ENCODE measurements at regions not wholly inside any gene's neighbourhood (a gene's known extent, or its start where the extent isn't known, plus 50 kb on each side); places are given as distances from the start of the nearest gene placed in this dataset.

- CTCF ChIA-PET, result no interaction called here
- intact Hi-C loops (cut with micrococcal nuclease), result loop anchor here (5.0 to 10.0 kb wide), 4 partner anchors 170 to 398 kb away; no protein-coding TSS in a partner anchor
- TF ChIP-seq, protein P1, sequence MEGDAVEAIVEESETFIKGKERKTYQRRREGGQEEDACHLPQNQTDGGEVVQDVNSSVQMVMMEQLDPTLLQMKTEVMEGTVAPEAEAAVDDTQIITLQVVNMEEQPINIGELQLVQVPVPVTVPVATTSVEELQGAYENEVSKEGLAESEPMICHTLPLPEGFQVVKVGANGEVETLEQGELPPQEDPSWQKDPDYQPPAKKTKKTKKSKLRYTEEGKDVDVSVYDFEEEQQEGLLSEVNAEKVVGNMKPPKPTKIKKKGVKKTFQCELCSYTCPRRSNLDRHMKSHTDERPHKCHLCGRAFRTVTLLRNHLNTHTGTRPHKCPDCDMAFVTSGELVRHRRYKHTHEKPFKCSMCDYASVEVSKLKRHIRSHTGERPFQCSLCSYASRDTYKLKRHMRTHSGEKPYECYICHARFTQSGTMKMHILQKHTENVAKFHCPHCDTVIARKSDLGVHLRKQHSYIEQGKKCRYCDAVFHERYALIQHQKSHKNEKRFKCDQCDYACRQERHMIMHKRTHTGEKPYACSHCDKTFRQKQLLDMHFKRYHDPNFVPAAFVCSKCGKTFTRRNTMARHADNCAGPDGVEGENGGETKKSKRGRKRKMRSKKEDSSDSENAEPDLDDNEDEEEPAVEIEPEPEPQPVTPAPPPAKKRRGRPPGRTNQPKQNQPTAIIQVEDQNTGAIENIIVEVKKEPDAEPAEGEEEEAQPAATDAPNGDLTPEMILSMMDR (IDR thresholded peaks at IDR 0.05), result no peak
- Mint-ChIP-seq H3K27me3 (no peaks in the 10 kb centered on the region), H3K36me3 (ENCODE audit: low read depth) (no peaks in the 10 kb centered on the region), H3K4me3 (peak overlapping the region; percentile 7), H3K4me1 (peaks cover 76% of the 10 kb centered on the region), H3K27ac (no peak overlapping the region), H3K9me3 (no peaks in the 10 kb centered on the region)
- POLR2A ChIA-PET, result no interaction called here
- DNase-seq (no peak), ATAC-seq (ENCODE audit: low read depth) (no peak)
These were observed 487.4 kb upstream of the PROK2 start for GRCh38 chr3:72272356-72272755.

- H3K27me3 Mint-ChIP-seq, result no peaks in the 10 kb centered on the region
- no peaks in the 10 kb centered on the region for H3K36me3 Mint-ChIP-seq (ENCODE audit: low read depth)
- TF ChIP-seq, protein P1 (IDR thresholded peaks at IDR 0.05), result no peak
- POLR2A ChIA-PET, result interaction anchor here (1.0 kb wide), 1 partner anchor 170 kb away, joined by 3 read pairs; no protein-coding TSS in a partner anchor
- intact Hi-C loops (cut with micrococcal nuclease), result loop anchor here (2.0 to 10.0 kb wide), 5 partner anchors 15 to 397 kb away; no protein-coding TSS in a partner anchor
- no peak overlapping the region for H3K27ac Mint-ChIP-seq
- H3K4me1 Mint-ChIP-seq, result peaks cover 81% of the 10 kb centered on the region
- no peak overlapping the region for H3K4me3 Mint-ChIP-seq
- ATAC-seq (ENCODE audit: low read depth) (no peak), DNase-seq (no peak)
- CTCF ChIA-PET, result no interaction called here
- no peaks in the 10 kb centered on the region for H3K9me3 Mint-ChIP-seq
These were observed 487.0 kb upstream of the PROK2 start for GRCh38 chr3:72271923-72272322.

DNA sequence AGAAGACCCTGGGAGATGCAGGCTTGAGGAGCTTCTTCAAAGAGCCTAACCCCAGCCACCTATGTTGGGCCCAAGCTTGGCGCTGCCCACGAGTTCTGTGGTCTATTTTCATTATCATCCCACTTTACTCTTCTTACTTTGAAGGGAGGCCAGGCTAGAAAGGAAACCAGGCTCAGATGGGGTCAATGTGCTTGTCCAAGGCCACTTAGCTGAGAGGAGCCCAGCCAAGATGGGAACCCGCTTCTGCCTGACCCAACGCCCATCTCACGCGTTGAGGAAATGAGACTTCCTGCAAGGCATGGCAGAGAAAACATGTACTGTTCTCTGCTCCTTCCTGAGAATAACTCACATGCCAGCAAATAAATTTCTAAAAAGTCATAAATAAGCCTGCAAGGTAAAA is 486.3 kb upstream of the PROK2 start:
- H3K36me3 Mint-ChIP-seq (ENCODE audit: low read depth), result no peaks in the 10 kb centered on the region
- intact Hi-C loops (cut with micrococcal nuclease), result loop anchor here (2.0 to 10.0 kb wide), 5 partner anchors 14 to 396 kb away; no protein-coding TSS in a partner anchor
- peaks cover 88% of the 10 kb centered on the region for H3K4me1 Mint-ChIP-seq

DNA sequence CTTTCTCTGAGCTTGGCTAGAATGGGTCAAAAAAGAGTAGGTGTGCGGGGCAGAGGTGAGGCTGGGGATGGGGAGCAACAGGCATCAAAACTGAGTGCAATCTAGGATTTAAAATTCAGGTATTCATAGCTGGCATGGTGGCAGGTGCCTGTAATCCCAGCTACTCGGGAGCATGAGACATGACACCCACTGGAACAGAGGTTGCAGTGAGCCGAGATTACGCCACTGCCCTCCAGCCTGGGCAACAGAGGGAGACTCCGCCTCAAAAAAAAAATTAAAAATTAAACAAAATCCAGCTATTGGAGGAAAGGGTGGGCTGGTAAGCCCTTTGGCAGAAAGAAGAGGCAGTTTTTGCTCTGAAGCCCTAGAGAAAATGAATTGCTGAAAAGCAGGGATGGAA is 485.8 kb upstream of the PROK2 start:
- no peak for ATAC-seq (ENCODE audit: low read depth)
- no peak for DNase-seq
- Mint-ChIP-seq H3K27ac (no peak overlapping the region), H3K4me3 (no peak overlapping the region), H3K4me1 (peaks cover 93% of the 10 kb centered on the region), H3K9me3 (no peaks in the 10 kb centered on the region), H3K36me3 (ENCODE audit: low read depth) (no peaks in the 10 kb centered on the region), H3K27me3 (no peaks in the 10 kb centered on the region)
- ChIA-PET CTCF (no interaction called here), POLR2A (no interaction called here)
- intact Hi-C loops (cut with micrococcal nuclease), result loop anchor here (2.0 to 10.0 kb wide), 5 partner anchors 14 to 396 kb away; no protein-coding TSS in a partner anchor
- TF ChIP-seq, protein P1 (IDR thresholded peaks at IDR 0.05), result no peak

More for the DNA sequence above, 486.3 kb upstream of the PROK2 start:
- Mint-ChIP-seq H3K4me3 (no peak overlapping the region), H3K27ac (no peak overlapping the region), H3K9me3 (no peaks in the 10 kb centered on the region), H3K27me3 (no peaks in the 10 kb centered on the region)
- TF ChIP-seq, protein P1 (IDR thresholded peaks at IDR 0.05), result no peak
- ATAC-seq (ENCODE audit: low read depth) (no peak), DNase-seq (no peak)
- CTCF ChIA-PET, result no interaction called here
- POLR2A ChIA-PET, result interaction anchor here (1.0 kb wide), 1 partner anchor 169 kb away, joined by 3 read pairs; no protein-coding TSS in a partner anchor

GRCh38 chr3:72270072-72270681 is 485.2 kb upstream of the PROK2 start:
- H3K27ac Mint-ChIP-seq, result no peak overlapping the region
- peaks cover 94% of the 10 kb centered on the region for H3K4me1 Mint-ChIP-seq
- no peaks in the 10 kb centered on the region for H3K9me3 Mint-ChIP-seq
- ChIA-PET POLR2A (no interaction called here), CTCF (no interaction called here)
- no peak for ATAC-seq (ENCODE audit: low read depth)
- no peaks in the 10 kb centered on the region for H3K27me3 Mint-ChIP-seq
- H3K4me3 Mint-ChIP-seq, result peak overlapping the region; percentile 38
- no peaks in the 10 kb centered on the region for H3K36me3 Mint-ChIP-seq (ENCODE audit: low read depth)
- TF ChIP-seq, protein P1 (IDR thresholded peaks at IDR 0.05), result no peak
- intact Hi-C loops (cut with micrococcal nuclease), result loop anchor here (2.0 to 10.0 kb wide), 5 partner anchors 13 to 395 kb away; no protein-coding TSS in a partner anchor
- no peak for DNase-seq
